DMS53 treated with DMSO at 0.1 percent for 48 hours (cell line): ENCODE measurements at regions not wholly inside any gene's neighbourhood (a gene's known extent, or its start where the extent isn't known, plus 50 kb on each side); places are given as distances from the start of the nearest gene placed in this dataset.

Experiments used
- DNase-seq: peaks from one replicate; lab custom pipeline; 2025; ENCODE audit not compliant: unreplicated experiment; lab: John Stamatoyannopoulos, UW

DNA sequence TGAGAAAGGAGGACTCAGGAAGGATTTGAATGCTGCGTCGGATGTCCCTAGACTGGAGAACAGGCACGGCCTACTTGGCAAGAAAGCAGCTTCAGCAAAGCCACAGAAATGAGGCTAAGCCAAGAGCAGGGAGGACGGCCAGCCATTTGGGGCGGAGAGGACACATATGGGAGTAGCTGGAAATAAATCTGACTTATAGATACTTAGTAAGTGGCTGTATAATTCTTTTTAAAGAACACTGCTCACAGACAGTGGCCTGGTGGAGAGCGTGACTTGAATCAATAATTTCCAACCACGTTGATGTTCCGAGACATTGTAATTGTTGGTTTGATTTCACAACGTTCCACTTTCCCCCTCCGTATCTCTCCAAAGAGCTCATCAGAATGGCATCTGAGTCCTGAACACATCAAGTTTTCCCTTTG is 67.7 kb upstream of the JCAD start:
- no peak for DNase-seq

GRCh38 chr10:30125496-30125895 is 66.1 kb upstream of the JCAD start:
- DNase-seq, result no peak

- DNase-seq, result no peak
Measured at GRCh38 chr10:30124704-30125103, 65.3 kb upstream of the JCAD start.

DNA sequence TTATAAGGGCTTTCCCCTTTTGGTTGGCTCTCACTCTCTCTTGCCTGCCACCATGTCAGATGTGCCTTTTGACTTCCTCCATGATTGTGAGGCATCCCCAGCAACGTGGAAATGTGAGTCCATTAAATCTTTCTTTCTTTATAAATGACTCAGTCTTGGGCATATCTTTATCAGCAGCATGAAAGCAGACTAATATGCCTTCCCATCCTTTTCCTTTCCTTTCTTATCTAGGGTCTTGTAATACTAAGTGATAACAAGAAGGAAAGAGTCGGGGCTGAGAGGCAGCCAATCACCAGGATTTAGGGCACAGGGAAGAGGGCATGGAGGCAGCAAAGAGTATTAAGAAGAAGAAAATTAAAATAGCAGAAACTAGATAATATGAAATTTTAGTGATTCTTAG is 62.0 kb upstream of the JCAD start:
- no peak for DNase-seq

DNA sequence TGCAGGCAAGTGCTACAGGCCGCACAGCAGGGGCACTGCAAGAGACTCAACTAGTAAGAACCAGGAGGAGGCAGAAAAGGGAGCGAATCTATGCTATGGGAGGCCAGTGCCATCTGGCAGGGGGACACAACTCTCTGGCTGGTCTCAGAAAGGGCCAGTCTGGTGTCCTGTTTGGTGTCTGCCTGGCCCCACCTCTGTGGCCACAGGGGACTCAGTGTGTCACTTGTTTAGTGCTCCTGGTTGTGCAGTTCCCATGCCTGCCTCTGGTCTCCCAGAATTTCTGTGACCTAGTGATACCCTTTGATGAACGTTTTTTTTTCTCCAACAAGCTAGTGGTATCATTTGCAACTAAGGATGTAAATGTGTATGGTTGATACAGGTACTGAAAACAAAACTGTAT is 59.2 kb upstream of the JCAD start:
- no peak for DNase-seq

DNA sequence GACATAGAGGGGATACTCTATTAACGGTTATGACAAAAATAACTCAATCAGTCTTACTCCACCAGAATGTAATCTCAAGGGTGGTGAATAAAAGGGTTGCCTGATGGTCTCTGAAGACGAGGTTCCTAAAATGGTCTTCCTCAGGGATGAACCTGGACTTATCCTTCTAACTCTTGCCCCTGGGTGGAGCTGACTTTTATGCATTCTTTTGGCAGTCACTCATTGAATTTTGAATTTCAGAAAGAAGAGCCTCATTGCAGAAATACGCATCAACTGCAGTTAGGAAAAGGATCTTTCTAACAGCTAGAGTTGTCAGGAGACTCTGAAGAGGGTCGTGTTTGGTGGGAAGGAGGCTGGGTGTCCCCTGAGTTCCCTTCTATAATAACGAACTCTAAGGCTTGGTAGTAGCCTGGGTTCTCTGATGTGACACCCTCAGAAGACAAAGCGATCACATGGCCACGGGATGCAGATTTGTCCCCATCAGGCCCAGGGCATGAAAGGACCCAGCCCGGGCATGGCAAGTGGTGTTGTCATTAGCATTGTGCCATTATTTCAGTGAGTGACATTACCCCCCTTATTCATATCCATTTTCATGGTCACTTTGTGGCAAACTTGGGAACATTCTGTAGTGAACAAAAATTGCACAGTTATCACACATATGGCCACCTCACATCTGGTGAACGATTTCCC is 58.6 kb upstream of the JCAD start:
- no peak for DNase-seq

DNA sequence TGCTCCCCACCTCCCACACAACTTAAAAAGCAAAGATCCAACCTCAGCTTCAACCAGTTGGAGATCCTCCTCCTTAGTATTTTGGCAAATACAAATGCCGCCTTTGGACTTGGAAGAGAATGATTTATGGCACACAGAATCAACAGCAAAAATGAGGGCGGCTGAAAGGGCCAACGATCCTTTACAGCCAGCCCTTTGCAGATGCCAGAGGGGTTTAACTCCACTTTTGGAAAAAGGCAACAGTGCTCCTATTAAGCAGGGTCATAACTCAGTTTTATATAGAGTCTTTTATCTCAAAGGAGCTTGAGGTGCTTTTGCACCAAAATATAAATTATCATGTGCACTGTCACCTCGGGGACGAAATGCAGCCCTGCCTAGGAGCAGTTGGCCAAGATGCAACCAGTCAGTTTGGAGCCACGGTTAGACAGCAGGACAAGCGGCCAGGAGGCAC is 56.7 kb upstream of the JCAD start:
- DNase-seq, result no peak

- DNase-seq, result no peak
Measured at GRCh38 chr10:30115626-30115940, 56.2 kb upstream of the JCAD start.

DNA sequence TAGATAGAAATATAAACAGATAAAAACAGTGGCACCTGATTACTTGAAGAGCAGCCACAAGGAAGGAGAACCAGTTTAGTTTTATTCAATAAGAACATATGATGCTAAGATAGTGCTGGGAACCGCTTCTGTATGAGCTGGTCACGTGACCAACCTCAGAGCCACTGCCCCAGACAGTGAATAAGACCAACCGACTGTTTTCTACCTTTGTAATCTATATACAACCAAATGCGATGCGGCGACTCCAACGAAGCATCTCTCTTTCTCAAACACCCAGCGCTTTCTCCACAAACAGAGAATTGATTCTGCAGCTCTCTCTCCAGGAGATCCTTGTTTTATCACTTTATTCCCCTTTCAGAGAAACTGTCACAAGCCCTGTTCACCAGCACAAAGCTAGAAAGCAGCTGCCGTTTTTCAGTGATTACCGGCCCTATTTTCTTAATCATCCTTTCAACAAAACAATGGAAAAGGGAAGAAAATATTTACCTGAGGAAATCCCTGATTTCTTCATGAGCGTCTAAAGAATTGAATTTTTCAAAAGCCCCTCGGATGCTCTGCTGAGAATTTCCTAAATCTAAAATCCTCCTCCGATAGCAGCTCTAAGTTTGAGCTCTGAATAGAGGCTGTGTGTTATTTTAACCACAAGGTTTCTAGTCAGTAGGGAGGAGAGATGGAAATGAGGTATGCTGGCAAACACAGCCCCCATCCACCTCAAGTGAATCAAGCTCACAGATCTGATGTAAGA is 55.7 kb upstream of the JCAD start:
- no peak for DNase-seq

GRCh38 chr10:30114401-30114800 is 55.0 kb upstream of the JCAD start:
- no peak for DNase-seq

- DNase-seq, result no peak
Measured at GRCh38 chr10:30111340-30112022, 52.1 kb upstream of the JCAD start.
